ENCODE measurements at regions not wholly inside any gene's neighbourhood (a gene's known extent, or its start where the extent isn't known, plus 50 kb on each side); places are given as distances from the start of the nearest gene placed in this dataset.

DNA sequence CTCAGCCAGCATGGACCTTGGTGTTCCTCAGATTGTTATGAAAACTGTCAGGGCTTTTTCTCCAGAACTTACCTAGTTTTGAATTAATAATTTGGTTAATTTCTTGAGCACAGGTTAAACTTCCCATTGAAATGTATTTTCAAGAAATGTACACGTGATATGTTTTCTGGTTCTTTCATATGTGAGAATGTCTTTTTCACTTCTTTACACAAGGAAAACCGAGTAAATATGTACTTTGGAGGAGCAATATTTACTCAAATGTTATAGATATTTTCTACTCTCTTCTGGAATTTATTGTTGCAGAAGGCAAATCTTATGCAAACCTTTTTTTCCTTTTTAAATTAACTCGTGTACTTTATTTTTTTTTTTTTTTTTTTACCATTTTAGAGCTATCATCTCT lies 134.3 kb downstream of the AHR start:
- ChIA-PET POLR2A (interaction anchor here (0.7 to 1.2 kb wide), 2 partner anchors 12 to 676 kb away, joined by 4 read pairs; no protein-coding TSS in a partner anchor), CTCF (ENCODE audit: unreplicated experiment) (no interaction called here)
- no peak for TF ChIP-seq EZH2phosphoT487 (IDR thresholded peaks at IDR 0.05; ENCODE audit: borderline replicate concordance, low read depth, low read length)
- TF ChIP-seq, protein P1, sequence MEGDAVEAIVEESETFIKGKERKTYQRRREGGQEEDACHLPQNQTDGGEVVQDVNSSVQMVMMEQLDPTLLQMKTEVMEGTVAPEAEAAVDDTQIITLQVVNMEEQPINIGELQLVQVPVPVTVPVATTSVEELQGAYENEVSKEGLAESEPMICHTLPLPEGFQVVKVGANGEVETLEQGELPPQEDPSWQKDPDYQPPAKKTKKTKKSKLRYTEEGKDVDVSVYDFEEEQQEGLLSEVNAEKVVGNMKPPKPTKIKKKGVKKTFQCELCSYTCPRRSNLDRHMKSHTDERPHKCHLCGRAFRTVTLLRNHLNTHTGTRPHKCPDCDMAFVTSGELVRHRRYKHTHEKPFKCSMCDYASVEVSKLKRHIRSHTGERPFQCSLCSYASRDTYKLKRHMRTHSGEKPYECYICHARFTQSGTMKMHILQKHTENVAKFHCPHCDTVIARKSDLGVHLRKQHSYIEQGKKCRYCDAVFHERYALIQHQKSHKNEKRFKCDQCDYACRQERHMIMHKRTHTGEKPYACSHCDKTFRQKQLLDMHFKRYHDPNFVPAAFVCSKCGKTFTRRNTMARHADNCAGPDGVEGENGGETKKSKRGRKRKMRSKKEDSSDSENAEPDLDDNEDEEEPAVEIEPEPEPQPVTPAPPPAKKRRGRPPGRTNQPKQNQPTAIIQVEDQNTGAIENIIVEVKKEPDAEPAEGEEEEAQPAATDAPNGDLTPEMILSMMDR (conservative IDR thresholded peaks at IDR 0.05; ENCODE audit: low read length): no peak
- Histone ChIP-seq H3K79me2 (ENCODE audit: insufficient read depth, low read depth, low read length) (no peaks in the 10 kb centered on the region), H3K36me3 (ENCODE audit: insufficient read depth, low read length) (no peaks in the 10 kb centered on the region), H3K9me3 (ENCODE audit: low read length) (0 out of 2 replicates have a peak, but pooled peaks cover 3% of the 10 kb centered on the region), H3K4me1 (ENCODE audit: insufficient read depth, low read length, poor library complexity, severe bottlenecking) (no peaks in the 10 kb centered on the region), H3K4me3 (ENCODE audit: low read depth, low read length, poor library complexity, severe bottlenecking) (no peak overlapping the region), H4K20me1 (ENCODE audit: insufficient read depth, low read length) (no peaks in the 10 kb centered on the region), H3K9me2 (ENCODE audit: insufficient read depth, low read length) (no peaks in the 10 kb centered on the region), H3K4me2 (ENCODE audit: low read length) (no peak overlapping the region), H2AFZ (ENCODE audit: low read length) (no peak overlapping the region), H3K27ac (ENCODE audit: low read depth, low read length, poor library complexity, severe bottlenecking) (no peak overlapping the region)
- DNase-seq (ENCODE audit: low spot score): no peak
- BruUV-seq (replicated peaks): no TSS peak
- intact Hi-C loops (cut with micrococcal nuclease; ENCODE audit: unreplicated experiment): no loop called here

DNA sequence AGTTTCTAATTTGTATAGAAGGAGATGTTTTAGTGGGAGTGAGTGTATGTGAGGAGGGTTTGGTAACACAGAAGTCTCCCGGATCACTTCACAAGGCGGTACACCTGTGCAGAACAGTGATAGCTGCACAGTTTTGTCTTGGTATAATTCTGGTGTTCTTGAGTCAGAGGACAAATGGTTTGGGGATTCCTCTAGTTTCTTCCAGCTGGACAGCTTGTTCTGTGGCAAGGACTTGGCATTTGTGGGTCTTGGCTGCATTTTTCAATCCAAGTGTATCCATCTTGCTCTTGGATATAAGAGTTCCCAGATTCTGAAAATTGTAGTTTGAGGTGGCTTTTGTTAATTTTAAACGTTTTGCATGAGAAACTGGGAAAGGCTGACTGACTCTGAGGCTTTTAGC lies 135.7 kb downstream of the AHR start:
- POLR2A ChIA-PET: no interaction called here
- H3K36me3 ChIP-seq (ENCODE audit: insufficient read depth, low read length): no peaks in the 10 kb centered on the region
- intact Hi-C loops (cut with micrococcal nuclease; ENCODE audit: unreplicated experiment): no loop called here
- H4K20me1 ChIP-seq (ENCODE audit: insufficient read depth, low read length): no peaks in the 10 kb centered on the region; the same call in 1 of the 2 replicates
- no TSS peak for BruUV-seq (replicated peaks)
- no peak overlapping the region for H3K27ac ChIP-seq (ENCODE audit: low read depth, low read length, poor library complexity, severe bottlenecking)
- no peaks in the 10 kb centered on the region for H3K9me3 ChIP-seq (ENCODE audit: low read length)
- CTCF ChIA-PET (ENCODE audit: unreplicated experiment): no interaction called here
- H2AFZ ChIP-seq (ENCODE audit: low read length): no peak overlapping the region
- no peaks in the 10 kb centered on the region for H3K79me2 ChIP-seq (ENCODE audit: insufficient read depth, low read depth, low read length)
- H3K4me2 ChIP-seq (ENCODE audit: low read length): no peak overlapping the region
- no peaks in the 10 kb centered on the region for H3K4me1 ChIP-seq (ENCODE audit: insufficient read depth, low read length, poor library complexity, severe bottlenecking)
- H3K9me2 ChIP-seq (ENCODE audit: insufficient read depth, low read length): no peaks in the 10 kb centered on the region
- no peak for DNase-seq (ENCODE audit: low spot score)
- TF ChIP-seq, protein P1 (conservative IDR thresholded peaks at IDR 0.05; ENCODE audit: low read length): no peak
- TF ChIP-seq EZH2phosphoT487 (IDR thresholded peaks at IDR 0.05; ENCODE audit: borderline replicate concordance, low read depth, low read length): no peak
- no peak overlapping the region for H3K4me3 ChIP-seq (ENCODE audit: low read depth, low read length, poor library complexity, severe bottlenecking)

DNA sequence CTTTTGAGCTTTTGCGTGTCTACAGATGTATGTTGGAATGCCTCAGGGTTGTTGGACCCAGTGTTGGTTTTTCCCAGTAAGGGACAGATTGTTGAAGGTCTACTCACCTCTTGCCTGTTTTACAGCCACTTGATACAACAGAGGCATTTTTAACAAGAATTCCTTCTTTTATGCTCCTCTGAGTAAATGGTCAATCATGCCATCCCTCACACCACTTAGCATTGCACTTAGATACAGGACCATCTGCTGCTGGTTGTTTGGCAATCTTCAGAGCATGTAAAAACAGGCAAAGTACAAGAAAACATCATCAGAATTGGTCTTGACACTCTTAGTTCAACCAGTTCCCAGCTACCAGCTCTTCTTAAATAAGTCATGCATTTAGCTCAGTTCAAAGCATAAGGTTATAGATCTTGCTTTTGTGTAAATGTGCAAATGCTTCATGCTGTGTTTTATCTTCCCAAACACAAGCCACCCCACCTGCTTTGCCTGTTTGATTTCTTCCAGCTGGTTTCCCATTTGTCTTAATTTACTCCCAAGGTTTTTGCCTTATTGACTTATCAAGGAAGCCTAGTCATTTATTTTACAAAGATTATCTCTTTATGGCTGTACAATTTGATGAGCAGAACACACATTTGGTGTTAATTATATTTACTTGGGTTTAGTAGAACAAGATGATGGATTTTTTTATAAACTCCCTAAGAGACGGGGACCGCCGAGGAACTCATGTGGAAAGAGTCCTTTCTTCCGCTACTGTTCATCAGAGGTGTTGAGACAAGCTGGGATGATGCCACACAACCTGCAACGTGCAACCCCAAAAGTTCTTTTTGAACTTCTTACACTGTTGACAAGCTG lies 136.6 kb downstream of the AHR start:
- H3K4me3 ChIP-seq (ENCODE audit: low read depth, low read length, poor library complexity, severe bottlenecking): no peak overlapping the region
- H3K27ac ChIP-seq (ENCODE audit: low read depth, low read length, poor library complexity, severe bottlenecking): no peak overlapping the region
- BruUV-seq (replicated peaks): no TSS peak
- TF ChIP-seq, protein P1 (conservative IDR thresholded peaks at IDR 0.05; ENCODE audit: low read length): no peak
- no peak for TF ChIP-seq EZH2phosphoT487 (IDR thresholded peaks at IDR 0.05; ENCODE audit: borderline replicate concordance, low read depth, low read length)
- POLR2A ChIA-PET: no interaction called here
- no peaks in the 10 kb centered on the region; the same call in 1 of the 2 replicates for H4K20me1 ChIP-seq (ENCODE audit: insufficient read depth, low read length)
- H2AFZ ChIP-seq (ENCODE audit: low read length): no peak overlapping the region
- no peaks in the 10 kb centered on the region for H3K9me2 ChIP-seq (ENCODE audit: insufficient read depth, low read length)
- DNase-seq (ENCODE audit: low spot score): no peak
- no peaks in the 10 kb centered on the region for H3K36me3 ChIP-seq (ENCODE audit: insufficient read depth, low read length)
- H3K4me1 ChIP-seq (ENCODE audit: insufficient read depth, low read length, poor library complexity, severe bottlenecking): no peaks in the 10 kb centered on the region
- H3K4me2 ChIP-seq (ENCODE audit: low read length): no peak overlapping the region
- CTCF ChIA-PET (ENCODE audit: unreplicated experiment): no interaction called here
- H3K9me3 ChIP-seq (ENCODE audit: low read length): no peaks in the 10 kb centered on the region
- intact Hi-C loops (cut with micrococcal nuclease; ENCODE audit: unreplicated experiment): no loop called here
- no peaks in the 10 kb centered on the region for H3K79me2 ChIP-seq (ENCODE audit: insufficient read depth, low read depth, low read length)

Measured in OCI-LY7 (cell line).